ENCODE measurements at regions not wholly inside any gene's neighbourhood (a gene's known extent, or its start where the extent isn't known, plus 50 kb on each side); places are given as distances from the start of the nearest gene placed in this dataset.

GRCh38 chr12:77213319-77213718, 147.9 kb upstream of the E2F7 start:
- TF ChIP-seq CTCF (IDR thresholded peaks at IDR 0.05): peak; percentile 14; the same call in 1 of the 2 replicates
- no peak for TF ChIP-seq ELF1 (IDR thresholded peaks at IDR 0.05)
- no peak for TF ChIP-seq PBX3 (IDR thresholded peaks at IDR 0.05)
- no peak for TF ChIP-seq TCF12 (IDR thresholded peaks at IDR 0.05)
- TF ChIP-seq USF1 (IDR thresholded peaks at IDR 0.05; ENCODE audit: borderline replicate concordance, low read depth): no peak
- no peak for TF ChIP-seq ZBTB33 (IDR thresholded peaks at IDR 0.05; ENCODE audit: borderline replicate concordance, low read depth)
- no peaks in the 10 kb centered on the region for H3K27me3 ChIP-seq (ENCODE audit: insufficient read depth)
- H3K79me2 ChIP-seq (ENCODE audit: insufficient read depth): no peaks in the 10 kb centered on the region
- H3K9me3 ChIP-seq: no peaks in the 10 kb centered on the region
- H4K20me1 ChIP-seq (ENCODE audit: insufficient read depth): no peaks in the 10 kb centered on the region
- peak overlapping the region; percentile 7; the same call in 1 of the 2 replicates for H2AFZ ChIP-seq (ENCODE audit: low read depth)
- no peak overlapping the region for H3K4me3 ChIP-seq (ENCODE audit: low read depth in 2 of 2, low read length in 1 of 2)
- ChIA-PET POLR2A (no interaction called here), CTCF (interaction anchor here (0.6 kb wide), 1 partner anchor 455 kb away, joined by 3 read pairs; no protein-coding TSS in a partner anchor)
- no peaks in the 10 kb centered on the region for H3K36me3 ChIP-seq (replicated peaks in 1 of 2; ENCODE audit: control insufficient read depth in 1 of 2, insufficient read depth in 2 of 2, low read length in 1 of 2)
- no peak for DNase-seq
- 63% methylated on average over 5 of the region's 5 CpGs for WGBS (ENCODE audit: low lambda C conversion rate)
- H3K4me2 ChIP-seq: no peak overlapping the region
- H3K9ac ChIP-seq: no peak overlapping the region
- H3K9me2 ChIP-seq: no peaks in the 10 kb centered on the region
- H3K4me1 ChIP-seq (ENCODE audit: control insufficient read depth in 1 of 2, insufficient read depth in 2 of 2, low read depth in 1 of 2, low read length in 1 of 2): peaks cover 0 to 12% of the 10 kb centered on the region in 2 experiments; a peak in 1 of 4 replicates
- H3F3A ChIP-seq (replicated peaks; ENCODE audit: insufficient read depth): peaks cover 15% of the 10 kb centered on the region
- H3K27ac ChIP-seq (ENCODE audit: low read depth in 2 of 2, low read length in 1 of 2): peak overlapping the region; percentile 50 to 68; a peak in 3 of 4 replicates

GRCh38 chr12:77210724-77211123, 145.4 kb upstream of the E2F7 start:
- Histone ChIP-seq H2AFZ (ENCODE audit: low read depth) (no peak overlapping the region), H3K27ac (ENCODE audit: low read depth in 2 of 2, low read length in 1 of 2) (no peak overlapping the region), H3K36me3 (replicated peaks in 1 of 2; ENCODE audit: control insufficient read depth in 1 of 2, insufficient read depth in 2 of 2, low read length in 1 of 2) (no peaks in the 10 kb centered on the region), H3K4me3 (ENCODE audit: low read depth in 2 of 2, low read length in 1 of 2) (no peak overlapping the region), H3K79me2 (ENCODE audit: insufficient read depth) (no peaks in the 10 kb centered on the region), H4K20me1 (ENCODE audit: insufficient read depth) (no peaks in the 10 kb centered on the region), H3K9me2 (no peaks in the 10 kb centered on the region), H3K4me1 (ENCODE audit: control insufficient read depth in 1 of 2, insufficient read depth in 2 of 2, low read depth in 1 of 2, low read length in 1 of 2) (peaks cover 0 to 12% of the 10 kb centered on the region in 2 experiments; a peak in 1 of 4 replicates), H3K9me3 (no peaks in the 10 kb centered on the region), H3K4me2 (no peak overlapping the region), H3K27me3 (ENCODE audit: insufficient read depth) (no peaks in the 10 kb centered on the region), H3K9ac (no peak overlapping the region), H3F3A (replicated peaks; ENCODE audit: insufficient read depth) (peaks cover 15% of the 10 kb centered on the region)
- WGBS (ENCODE audit: low lambda C conversion rate): 85% methylated on average over 1 of the region's 1 CpG
- DNase-seq: no peak
- CTCF ChIA-PET: no interaction called here
- no peak for TF ChIP-seq FOSL2 (IDR thresholded peaks at IDR 0.05; ENCODE audit: borderline replicate concordance, low read depth)
- no peak for TF ChIP-seq FOXJ3 (CRISPR knock-in tag; IDR thresholded peaks at IDR 0.05)
- TF ChIP-seq RCOR1 (IDR thresholded peaks at IDR 0.05; ENCODE audit: low read length): no peak
- no peak for TF ChIP-seq CHD2 (IDR thresholded peaks at IDR 0.05; ENCODE audit: low read length, partially characterized antibody)
- TF ChIP-seq SMC3 (IDR thresholded peaks at IDR 0.05; ENCODE audit: low read depth, low read length): no peak
- TF ChIP-seq MAX (IDR thresholded peaks at IDR 0.05; ENCODE audit: low read depth): no peak
- TF ChIP-seq JUND (IDR thresholded peaks at IDR 0.05): no peak
- TF ChIP-seq CTCF (IDR thresholded peaks at IDR 0.05): no peak
- no peak for TF ChIP-seq FOXM1 (IDR thresholded peaks at IDR 0.05; ENCODE audit: low read depth)
- POLR2A ChIA-PET: no interaction called here
